Ectodermal cell (in vitro differentiated cells): ENCODE measurements at regions not wholly inside any gene's neighbourhood (a gene's known extent, or its start where the extent isn't known, plus 50 kb on each side); places are given as distances from the start of the nearest gene placed in this dataset.
A peak's percentile ranks its signal among the peaks of the same experiment; 100 is the strongest.
"Not testable (repeated sequence)": the region's sequence is repeated elsewhere in the genome, so short reads cannot be mapped to it uniquely, and the experiment has no call there.

Experiments
- H3K27ac ChIP-seq: 2 replicates; pipeline ENCODE4 v1.7.0; 2013; ENCODE audit warnings: mild to moderate bottlenecking, low read depth, low read length; ENCODE audit not compliant: insufficient read depth, poor library complexity, severe bottlenecking
- H3K27me3 ChIP-seq: 2 replicates; pipeline ENCODE4 v1.7.0; 2013; ENCODE audit warnings: mild to moderate bottlenecking, low read length; ENCODE audit not compliant: insufficient read depth, control insufficient read depth, poor library complexity, severe bottlenecking
- H3K36me3 ChIP-seq: one replicate; pipeline ENCODE4 v1.7.0; 2013; ENCODE audit warnings: low read length; ENCODE audit not compliant: control insufficient read depth, insufficient read depth
- H3K4me1 ChIP-seq: one replicate; pipeline ENCODE4 v1.7.0; 2013; ENCODE audit warnings: low read length; ENCODE audit not compliant: control insufficient read depth, insufficient read depth
- H3K4me3 ChIP-seq: 2 replicates; pipeline ENCODE4 v1.7.0; 2013; ENCODE audit warnings: low read depth, low read length, control low read depth; ENCODE audit not compliant: insufficient read depth
- H3K9me3 ChIP-seq: 2 replicates; pipeline ENCODE4 v1.7.0; 2013; ENCODE audit warnings: mild to moderate bottlenecking, low read length, moderate library complexity; ENCODE audit not compliant: control insufficient read depth
- WGBS, 2 experiments: methylation state at CpG; one replicate each; pipeline ENCODE4 v1.1.7; 2013; ENCODE audit warnings: missing lambda C conversion rate in 2 of 2; 5-methylcytosine and 5-hydroxymethylcytosine counted together

- no peaks in the 10 kb centered on the region for H3K27me3 ChIP-seq
- H3K9me3 ChIP-seq = no peaks in the 10 kb centered on the region
- WGBS, 2 experiments = 84 to 95% methylated on average over 2 of the region's 2 CpGs
- no peak overlapping the region for H3K27ac ChIP-seq
- no peak overlapping the region for H3K4me3 ChIP-seq
- H3K36me3 ChIP-seq = no peaks in the 10 kb centered on the region
- no peaks in the 10 kb centered on the region for H3K4me1 ChIP-seq
Measured at GRCh38 chr18:41642756-41643155, 312.3 kb upstream of the PIK3C3 start.

GRCh38 chr18:41639218-41639617 is 315.8 kb upstream of the PIK3C3 start:
- Histone ChIP-seq H3K36me3 (no peaks in the 10 kb centered on the region), H3K4me1 (no peaks in the 10 kb centered on the region), H3K27ac (no peak overlapping the region), H3K27me3 (no peaks in the 10 kb centered on the region), H3K4me3 (no peak overlapping the region), H3K9me3 (no peaks in the 10 kb centered on the region)

- H3K9me3 ChIP-seq, H3K27me3 ChIP-seq, H3K36me3 ChIP-seq, H3K4me1 ChIP-seq: not testable (repeated sequence)
- H3K27ac ChIP-seq = peak overlapping the region; percentile 44
- peak overlapping the region; percentile 43 for H3K4me3 ChIP-seq
- WGBS, 2 experiments = 42 to 51% methylated on average over 25 of the region's 26 CpGs
Measured at GRCh38 chr18:41631723-41632285, 323.2 kb upstream of the PIK3C3 start.

GRCh38 chr18:41630232-41630886 is 324.7 kb upstream of the PIK3C3 start:
- 75 to 78% methylated on average over 8 of the region's 8 CpGs for WGBS, 2 experiments
- H3K36me3 ChIP-seq = no peaks in the 10 kb centered on the region
- H3K4me1 ChIP-seq = peaks cover 5% of the 10 kb centered on the region
- H3K9me3 ChIP-seq = no peaks in the 10 kb centered on the region
- no peaks in the 10 kb centered on the region for H3K27me3 ChIP-seq
- no peak overlapping the region for H3K27ac ChIP-seq
- peak overlapping the region; percentile 43 for H3K4me3 ChIP-seq

GRCh38 chr18:41624460-41624859 is 330.6 kb upstream of the PIK3C3 start:
- H3K27me3 ChIP-seq = no peaks in the 10 kb centered on the region
- H3K4me1 ChIP-seq = no peaks in the 10 kb centered on the region
- no peak overlapping the region for H3K27ac ChIP-seq
- 88 to 90% methylated on average over 3 of the region's 3 CpGs for WGBS, 2 experiments
- no peaks in the 10 kb centered on the region for H3K36me3 ChIP-seq
- no peaks in the 10 kb centered on the region for H3K9me3 ChIP-seq
- no peak overlapping the region for H3K4me3 ChIP-seq

GRCh38 chr18:41621177-41621576 is 333.9 kb upstream of the PIK3C3 start:
- WGBS, 2 experiments = 43 to 44% methylated on average over 1 of the region's 1 CpG
- Histone ChIP-seq H3K9me3 (no peaks in the 10 kb centered on the region), H3K27ac (no peak overlapping the region), H3K4me3 (no peak overlapping the region), H3K4me1 (no peaks in the 10 kb centered on the region), H3K27me3 (no peaks in the 10 kb centered on the region), H3K36me3 (no peaks in the 10 kb centered on the region)

- Histone ChIP-seq H3K27me3 (no peaks in the 10 kb centered on the region), H3K36me3 (no peaks in the 10 kb centered on the region), H3K9me3 (no peaks in the 10 kb centered on the region), H3K27ac (no peak overlapping the region), H3K4me1 (no peaks in the 10 kb centered on the region), H3K4me3 (no peak overlapping the region)
- WGBS, 2 experiments = 90% methylated on average over 1 of the region's 1 CpG
Measured at GRCh38 chr18:41618147-41618546, 336.9 kb upstream of the PIK3C3 start.

GRCh38 chr18:41617647-41618046 is 337.4 kb upstream of the PIK3C3 start:
- H3K27me3 ChIP-seq = no peaks in the 10 kb centered on the region
- no peak overlapping the region for H3K27ac ChIP-seq
- H3K36me3 ChIP-seq = no peaks in the 10 kb centered on the region
- H3K4me3 ChIP-seq = no peak overlapping the region
- 92 to 95% methylated on average over 2 of the region's 2 CpGs for WGBS, 2 experiments
- no peaks in the 10 kb centered on the region for H3K9me3 ChIP-seq
- no peaks in the 10 kb centered on the region for H3K4me1 ChIP-seq

- Histone ChIP-seq H3K4me3 (no peak overlapping the region), H3K9me3 (peaks cover 4% of the 10 kb centered on the region), H3K27me3 (no peaks in the 10 kb centered on the region), H3K36me3 (peaks cover 4% of the 10 kb centered on the region), H3K27ac (no peak overlapping the region), H3K4me1 (no peaks in the 10 kb centered on the region)
- 92 to 94% methylated on average over 5 to 6 of the region's 6 CpGs for WGBS, 2 experiments
Measured at GRCh38 chr18:41613003-41613609, 341.9 kb upstream of the PIK3C3 start.

- H3K27ac ChIP-seq = no peak overlapping the region
- H3K36me3 ChIP-seq = no peaks in the 10 kb centered on the region
- H3K27me3 ChIP-seq = no peaks in the 10 kb centered on the region
- 90 to 91% methylated on average over 5 of the region's 5 CpGs for WGBS, 2 experiments
- no peaks in the 10 kb centered on the region for H3K9me3 ChIP-seq
- H3K4me1 ChIP-seq = no peaks in the 10 kb centered on the region
- H3K4me3 ChIP-seq = no peak overlapping the region
Measured at GRCh38 chr18:41604964-41605363, 350.1 kb upstream of the PIK3C3 start.
